HCT116 (cell line): ENCODE measurements at regions not wholly inside any gene's neighbourhood (a gene's known extent, or its start where the extent isn't known, plus 50 kb on each side); places are given as distances from the start of the nearest gene placed in this dataset.

Experiments used
- ATAC-seq: fragments of 200-7000 bp; cut with Tn5 transposase; 2 replicates; pipeline ENCODE4 v1.9.1; 2020; ENCODE audit warnings: mild to moderate bottlenecking, moderate library complexity
- BruUV-seq: library from RNA; stranded (reverse); fragments of 400-500 nt; replicated peaks from 2 replicates; lab custom pipeline; 2021; lab: Mats Ljungman, UMichigan
- CTCF ChIA-PET: fragments of 300-600 bp; sonication (Branson Sonifier 250); formaldehyde crosslinking; loops from one replicate; lab custom pipeline; 2021; ENCODE audit warnings: antibody characterized with exemption; lab: Charles Lee
- POLR2A ChIA-PET: fragments of 300-600, 350-600 bp; sonication (Branson Sonifier 250); formaldehyde crosslinking; loops from one replicate; lab custom pipeline; 2021; ENCODE audit warnings: antibody characterized with exemption; lab: Charles Lee
- RAD21 ChIA-PET, 2 experiments: fragments of 300-600 bp; sonication (Branson Sonifier 250); formaldehyde crosslinking; loops; one replicate each; lab custom pipeline; 2023; ENCODE audit warnings: low total read pairs in 2 of 2; ENCODE audit not compliant: uncharacterized antibody in 2 of 2, unreplicated experiment in 2 of 2, low non-redundant PET in 1 of 2; lab: Charles Lee
- DNase-seq: peaks from one replicate; pipeline ENCODE4 v3.0.0-alpha.2; 2010; ENCODE audit warnings: low read depth, low spot score
- H2AFZ ChIP-seq: fragments of 200-600 bp; shearing (Covaris generic), sonication (generic); 2 replicates; pipeline ENCODE4 v1.6.1; 2017; ENCODE audit warnings: low read depth, mixed run types, mixed read lengths, antibody characterized with exemption, low read length; ENCODE audit not compliant: poor library complexity, severe bottlenecking
- H3K27ac ChIP-seq: 2 replicates; pipeline ENCODE4 v1.5.1; 2012; ENCODE audit warnings: low read depth, low read length
- H3K27me3 ChIP-seq: fragments of 200-600 bp; sonication (generic); 2 replicates; pipeline ENCODE4 v1.6.1; 2016; ENCODE audit warnings: mixed run types, low read length, mixed read lengths; ENCODE audit not compliant: insufficient read depth
- H3K36me3 ChIP-seq, 2 experiments: fragments of 200-500 bp in 1 of 2; fragments of 200-600 bp in 1 of 2; sonication (Bioruptor generic) in 1 of 2; sonication (generic) in 1 of 2; 2 replicates each; pipeline versions ENCODE4 v1.5.1 to v1.6.1; 2014 to 2016; ENCODE audit warnings: low read length in 2 of 2, inconsistent platforms in 1 of 2, mixed read lengths in 1 of 2, mixed run types in 1 of 2; ENCODE audit not compliant: insufficient read depth in 2 of 2, control insufficient read depth in 1 of 2
- H3K4me1 ChIP-seq, 2 experiments: fragments of 200-600 bp in 1 of 2; sonication (generic) in 1 of 2; 2 replicates each; pipeline versions ENCODE4 v1.5.1 to v1.6.1; 2012 to 2017; ENCODE audit warnings: low read length in 2 of 2, inconsistent platforms in 1 of 2, mild to moderate bottlenecking in 1 of 2, mixed read lengths in 1 of 2, mixed run types in 1 of 2, moderate library complexity in 1 of 2; ENCODE audit not compliant: insufficient read depth in 2 of 2, control insufficient read depth in 1 of 2
- H3K4me2 ChIP-seq: fragments of 200-600 bp; sonication (generic); 2 replicates; pipeline ENCODE4 v1.6.1; 2017; ENCODE audit warnings: mixed run types, low read length, mixed read lengths
- H3K4me3 ChIP-seq, 2 experiments: fragments of 200-600 bp in 1 of 2; sonication (generic) in 1 of 2; replicated peaks in 1 of 2; 2 replicates each; pipeline ENCODE4 v1.5.1; 2011 to 2016; ENCODE audit warnings: low read length in 2 of 2, control low read depth in 1 of 2, low read depth in 1 of 2, mild to moderate bottlenecking in 1 of 2, mixed read lengths in 1 of 2, mixed run types in 1 of 2
- H3K79me2 ChIP-seq: fragments of 200-600 bp; sonication (generic); 2 replicates; pipeline ENCODE4 v1.6.1; 2017; ENCODE audit warnings: mild to moderate bottlenecking, mixed run types, low read length, moderate library complexity, mixed read lengths; ENCODE audit not compliant: insufficient read depth
- H3K9ac ChIP-seq: fragments of 200-600 bp; sonication (generic); 2 replicates; pipeline ENCODE4 v1.6.1; 2016; ENCODE audit warnings: low read length, mixed read lengths
- H3K9me2 ChIP-seq: fragments of 200-600 bp; sonication (generic), shearing (Covaris generic); 2 replicates; pipeline ENCODE4 v1.6.1; 2017; ENCODE audit warnings: mixed run types, mild to moderate bottlenecking, moderate library complexity; ENCODE audit not compliant: insufficient read depth
- H3K9me3 ChIP-seq, 2 experiments: fragments of 200-500 bp in 1 of 2; fragments of 200-600 bp in 1 of 2; sonication (Bioruptor generic) in 1 of 2; sonication (generic) in 1 of 2; 2 replicates each; pipeline ENCODE4 v1.6.1; 2014 to 2017; ENCODE audit warnings: low read length in 2 of 2, mixed read lengths in 2 of 2, inconsistent platforms in 1 of 2, low read depth in 1 of 2, mild to moderate bottlenecking in 1 of 2, mixed run types in 1 of 2, moderate library complexity in 1 of 2; ENCODE audit not compliant: control insufficient read depth in 1 of 2, insufficient read depth in 1 of 2
- H4K20me1 ChIP-seq: fragments of 200-600 bp; sonication (generic), shearing (Covaris generic); 2 replicates; pipeline ENCODE4 v1.6.1; 2017; ENCODE audit warnings: mixed run types, mild to moderate bottlenecking, moderate library complexity; ENCODE audit not compliant: insufficient read depth
- ATF3 ChIP-seq: IDR thresholded peaks from 2 replicates; pipeline ENCODE4 v1.6.1; 2012
- CBX3 ChIP-seq: IDR thresholded peaks from 2 replicates; pipeline ENCODE4 v1.6.1; 2012; ENCODE audit warnings: low read depth
- CEBPB ChIP-seq: IDR thresholded peaks from 2 replicates; pipeline ENCODE4 v1.6.1; 2012; ENCODE audit warnings: low read depth
- CTCF ChIP-seq, 3 experiments: fragments of 200-600 bp in 1 of 3; sonication (generic) in 1 of 3; IDR thresholded peaks in 2 of 3; conservative IDR thresholded peaks in 1 of 3; 2 replicates each; pipeline ENCODE4 v1.5.1; 2012 to 2017; ENCODE audit warnings: low read depth in 2 of 3, low read length in 2 of 3, antibody characterized with exemption in 1 of 3, borderline replicate concordance in 1 of 3, control low read depth in 1 of 3, mild to moderate bottlenecking in 1 of 3, mixed read lengths in 1 of 3, mixed run types in 1 of 3, moderate library complexity in 1 of 3; ENCODE audit not compliant: insufficient read depth in 1 of 3
- EGR1 ChIP-seq: IDR thresholded peaks from 2 replicates; pipeline ENCODE4 v1.6.1; 2012; ENCODE audit warnings: low read depth
- ELF1 ChIP-seq: IDR thresholded peaks from 2 replicates; pipeline ENCODE4 v1.6.1; 2012; ENCODE audit warnings: low read depth, borderline replicate concordance
- EZH2 ChIP-seq: fragments of 200-600 bp; sonication (generic); IDR thresholded peaks from 2 replicates; pipeline ENCODE4 v1.6.1; 2017; ENCODE audit warnings: antibody characterized with exemption, mixed run types
- EZH2phosphoT487 ChIP-seq: fragments of 200-600 bp; IDR thresholded peaks from 2 replicates; pipeline ENCODE4 v1.6.1; 2018; ENCODE audit warnings: antibody characterized with exemption, borderline replicate concordance
- JUND ChIP-seq: IDR thresholded peaks from 2 replicates; pipeline ENCODE4 v1.6.1; 2012
- POLR2A ChIP-seq: IDR thresholded peaks from 2 replicates; pipeline ENCODE4 v1.7.0; 2011; ENCODE audit warnings: borderline replicate concordance; ENCODE audit not compliant: insufficient read depth, insufficient read length; ENCODE audit errors: extremely low read depth
- POLR2AphosphoS5 ChIP-seq: IDR thresholded peaks from 2 replicates; pipeline ENCODE4 v1.6.1; 2011; ENCODE audit warnings: mild to moderate bottlenecking, low read depth, low read length, moderate library complexity
- RAD21 ChIP-seq: IDR thresholded peaks from 2 replicates; pipeline ENCODE4 v1.6.1; 2012; ENCODE audit warnings: low read depth, mild to moderate bottlenecking
- SIN3A ChIP-seq: IDR thresholded peaks from 2 replicates; pipeline ENCODE4 v1.6.1; 2012; ENCODE audit warnings: low read depth
- TCF7L2 ChIP-seq: IDR thresholded peaks from 2 replicates; pipeline ENCODE4 v1.7.0; 2011; ENCODE audit warnings: borderline replicate concordance, inconsistent platforms; ENCODE audit not compliant: insufficient read depth, insufficient read length; ENCODE audit errors: extremely low read depth
- YY1 ChIP-seq: IDR thresholded peaks from 2 replicates; pipeline ENCODE4 v1.6.1; 2011; ENCODE audit warnings: low read length, low read depth, moderate library complexity, mild to moderate bottlenecking; ENCODE audit not compliant: insufficient replicate concordance; ENCODE audit errors: extremely low read depth
- ZBTB33 ChIP-seq: IDR thresholded peaks from 2 replicates; pipeline ENCODE4 v1.6.1; 2011; ENCODE audit warnings: mild to moderate bottlenecking, low read length, moderate library complexity; ENCODE audit not compliant: insufficient replicate concordance; ENCODE audit errors: extremely low read depth
- intact Hi-C: fragments of 100-400 bp; cut with micrococcal nuclease; formaldehyde crosslinking; loops from 2 replicates; pipeline ENCODE4 v1.10.0; 2022

- BruUV-seq = no TSS peak
- TF ChIP-seq JUND (no peak), TCF7L2 (no peak), YY1 (no peak), ZBTB33 (no peak), EZH2 (no peak), RAD21 (no peak), POLR2A (no peak), ATF3 (no peak), CTCF (IDR thresholded peaks at IDR 0.05 in 2 of 3, conservative IDR thresholded peaks at IDR 0.05 in 1 of 3; ENCODE audit: borderline replicate concordance in 1 of 3, insufficient read depth in 1 of 3, low read depth in 2 of 3, low read length in 2 of 3) (no peak), EZH2phosphoT487 (no peak), POLR2AphosphoS5 (no peak), CBX3 (no peak), CEBPB (no peak), ELF1 (no peak), EGR1 (no peak), SIN3A (no peak)
- Histone ChIP-seq H4K20me1 (no peaks in the 10 kb centered on the region), H2AFZ (no peak overlapping the region), H3K9me2 (no peaks in the 10 kb centered on the region), H3K79me2 (no peaks in the 10 kb centered on the region), H3K4me3 (no peak overlapping the region), H3K27ac (no peak overlapping the region), H3K4me2 (no peak overlapping the region), H3K27me3 (no peaks in the 10 kb centered on the region), H3K4me1 (no peaks in the 10 kb centered on the region), H3K9ac (no peak overlapping the region), H3K9me3 (no peaks in the 10 kb centered on the region), H3K36me3 (no peaks in the 10 kb centered on the region)
- intact Hi-C loops = no loop called here
- DNase-seq (no peak), ATAC-seq (no peak)
- ChIA-PET POLR2A (no interaction called here), RAD21 (no interaction called here), CTCF (no interaction called here)
Observed at GRCh38 chr2:223147431-223147830, 95.4 kb downstream of the KCNE4 start.
